ENCODE measurements at regions not wholly inside any gene's neighbourhood (a gene's known extent, or its start where the extent isn't known, plus 50 kb on each side); places are given as distances from the start of the nearest gene placed in this dataset.

GRCh38 chr5:2036885-2037284, 154.2 kb upstream of the IRX4 start:
- no peak for TF ChIP-seq POLR2A (IDR thresholded peaks at IDR 0.05; ENCODE audit: low read length)
- TF ChIP-seq GATA1 (IDR thresholded peaks at IDR 0.05; ENCODE audit: low read depth, low read length): no peak
